Vagina (tissue), 2 donors: ENCODE measurements at regions not wholly inside any gene's neighbourhood (a gene's known extent, or its start where the extent isn't known, plus 50 kb on each side); places are given as distances from the start of the nearest gene placed in this dataset.
A peak's percentile ranks its signal among the peaks of the same experiment; 100 is the strongest.

Experiments
- DNase-seq, 2 donors: peaks; one replicate each; pipeline ENCODE4 v3.0.0-alpha.2; 2017; ENCODE audit errors: extremely low spot score in 2 of 2
- H3K27ac ChIP-seq: fragments of 200-600 bp; sonication (generic); one replicate; pipeline ENCODE4 v1.5.1; 2019
- H3K27me3 ChIP-seq: fragments of 200-600 bp; sonication (generic); one replicate; pipeline ENCODE4 v1.5.1; 2019
- H3K36me3 ChIP-seq, 2 donors: fragments of 200-600 bp; sonication (generic); one replicate each; pipeline ENCODE4 v1.5.1; 2017 to 2019
- H3K4me1 ChIP-seq: fragments of 200-600 bp; sonication (generic); one replicate; pipeline ENCODE4 v1.5.1; 2019
- H3K4me3 ChIP-seq, 2 donors: fragments of 200-600 bp; sonication (generic); 1 replicate in 1 of 2; 2 replicates in 1 of 2; pipeline ENCODE4 v1.5.1; 2016 to 2019
- H3K9me3 ChIP-seq: fragments of 200-600 bp; sonication (generic); one replicate; pipeline ENCODE4 v1.5.1; 2019
- POLR2A ChIP-seq, 2 donors: fragments of 450-650 bp; IDR thresholded peaks; one replicate each; pipeline ENCODE4 v1.6.1; 2017; ENCODE audit warnings: antibody characterized with exemption in 2 of 2, mild to moderate bottlenecking in 2 of 2, moderate library complexity in 2 of 2
- POLR2AphosphoS5 ChIP-seq, 2 donors: sonication (generic); formaldehyde crosslinking; IDR thresholded peaks; one replicate each; pipeline ENCODE4 v1.9.0; 2017; ENCODE audit warnings: antibody characterized with exemption in 2 of 2, mild to moderate bottlenecking in 2 of 2, low read depth in 1 of 2; ENCODE audit not compliant: insufficient read depth in 1 of 2
- intact Hi-C: fragments of 100-400 bp; cut with DNase I; formaldehyde crosslinking; loops from one replicate; pipeline ENCODE4 v1.15.1; 2023
- TF ChIP-seq, protein P1 (sequence below), 3 experiments: fragments of 450-650 bp in 2 of 3; fragments of 200-600 bp in 1 of 3; sonication (generic) in 1 of 3; IDR thresholded peaks; one replicate each; pipeline ENCODE4 v1.5.1; 2017 to 2019; ENCODE audit warnings: antibody characterized with exemption in 3 of 3, mild to moderate bottlenecking in 2 of 3, moderate library complexity in 2 of 3

DNA sequence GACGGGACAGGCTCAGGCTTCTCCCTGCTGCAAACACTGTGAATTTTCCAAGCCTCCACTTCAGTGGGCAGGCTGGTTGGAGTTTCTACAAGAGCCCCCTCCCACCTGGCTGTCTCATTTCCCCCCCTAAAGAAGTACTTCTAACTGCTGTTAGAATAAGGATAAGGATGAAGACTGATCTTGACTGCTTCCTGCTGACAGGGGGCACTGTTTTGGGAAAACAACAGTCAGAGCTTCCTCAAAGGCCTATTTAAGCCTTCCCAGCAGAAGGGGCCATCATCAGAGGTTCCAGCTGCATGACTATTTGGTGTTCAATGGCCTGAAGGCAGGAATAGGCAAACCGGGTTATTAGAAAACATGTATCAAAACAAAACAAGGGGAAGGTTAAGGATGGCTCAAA, 1162.8 kb downstream of the DSC3 start:
- Histone ChIP-seq H3K36me3 (no peaks in the 10 kb centered on the region), H3K27me3 (no peaks in the 10 kb centered on the region), H3K27ac (no peak overlapping the region), H3K4me1 (no peaks in the 10 kb centered on the region), H3K9me3 (no peaks in the 10 kb centered on the region), H3K4me3 (no peak overlapping the region)
- intact Hi-C loops, result no loop called here
- TF ChIP-seq, protein P1, sequence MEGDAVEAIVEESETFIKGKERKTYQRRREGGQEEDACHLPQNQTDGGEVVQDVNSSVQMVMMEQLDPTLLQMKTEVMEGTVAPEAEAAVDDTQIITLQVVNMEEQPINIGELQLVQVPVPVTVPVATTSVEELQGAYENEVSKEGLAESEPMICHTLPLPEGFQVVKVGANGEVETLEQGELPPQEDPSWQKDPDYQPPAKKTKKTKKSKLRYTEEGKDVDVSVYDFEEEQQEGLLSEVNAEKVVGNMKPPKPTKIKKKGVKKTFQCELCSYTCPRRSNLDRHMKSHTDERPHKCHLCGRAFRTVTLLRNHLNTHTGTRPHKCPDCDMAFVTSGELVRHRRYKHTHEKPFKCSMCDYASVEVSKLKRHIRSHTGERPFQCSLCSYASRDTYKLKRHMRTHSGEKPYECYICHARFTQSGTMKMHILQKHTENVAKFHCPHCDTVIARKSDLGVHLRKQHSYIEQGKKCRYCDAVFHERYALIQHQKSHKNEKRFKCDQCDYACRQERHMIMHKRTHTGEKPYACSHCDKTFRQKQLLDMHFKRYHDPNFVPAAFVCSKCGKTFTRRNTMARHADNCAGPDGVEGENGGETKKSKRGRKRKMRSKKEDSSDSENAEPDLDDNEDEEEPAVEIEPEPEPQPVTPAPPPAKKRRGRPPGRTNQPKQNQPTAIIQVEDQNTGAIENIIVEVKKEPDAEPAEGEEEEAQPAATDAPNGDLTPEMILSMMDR (IDR thresholded peaks at IDR 0.05), result no peak
- TF ChIP-seq POLR2A (IDR thresholded peaks at IDR 0.05) (no peak), POLR2AphosphoS5 (IDR thresholded peaks at IDR 0.05; ENCODE audit: insufficient read depth in 1 of 2, low read depth in 1 of 2) (no peak)
- no peak for DNase-seq

DNA sequence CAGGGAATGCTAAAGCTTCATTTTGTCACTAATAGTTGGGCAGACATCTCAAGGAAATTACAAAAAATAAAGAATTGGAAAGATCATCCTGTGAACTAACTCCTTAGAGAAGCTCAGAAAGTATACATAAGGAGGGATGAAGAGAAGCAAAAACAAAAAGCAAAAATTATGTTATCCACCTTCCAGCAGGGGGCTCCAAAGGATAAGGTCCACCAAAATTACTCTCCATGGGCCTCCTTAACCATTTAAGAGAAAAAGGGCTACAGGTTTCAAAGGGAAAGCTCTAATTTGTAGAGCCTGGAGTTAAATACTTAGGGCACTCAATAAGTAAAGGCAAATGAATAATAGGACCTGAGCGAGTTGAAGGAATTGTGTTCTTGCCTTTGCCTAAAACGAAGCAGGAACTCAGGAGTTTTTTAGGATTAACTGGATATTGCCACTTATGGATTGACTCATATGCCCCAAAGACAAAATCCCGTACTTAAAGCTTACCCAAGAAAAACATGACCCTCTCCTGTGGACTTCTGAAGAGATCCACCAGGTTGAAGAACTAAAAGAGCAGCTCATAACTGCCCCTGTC, 1167.9 kb downstream of the DSC3 start:
- no peak overlapping the region for H3K27ac ChIP-seq
- no peaks in the 10 kb centered on the region for H3K4me1 ChIP-seq
- DNase-seq, result no peak
- TF ChIP-seq, protein P1 (IDR thresholded peaks at IDR 0.05), result peak in 2 of 3 experiments; percentile 11 to 34
- TF ChIP-seq POLR2AphosphoS5 (IDR thresholded peaks at IDR 0.05; ENCODE audit: insufficient read depth in 1 of 2, low read depth in 1 of 2), result no peak
- TF ChIP-seq POLR2A (IDR thresholded peaks at IDR 0.05), result no peak
- H3K4me3 ChIP-seq, result no peak overlapping the region
- no peaks in the 10 kb centered on the region for H3K36me3 ChIP-seq
- no peaks in the 10 kb centered on the region for H3K27me3 ChIP-seq
- H3K9me3 ChIP-seq, result no peaks in the 10 kb centered on the region
- intact Hi-C loops, result no loop called here

DNA sequence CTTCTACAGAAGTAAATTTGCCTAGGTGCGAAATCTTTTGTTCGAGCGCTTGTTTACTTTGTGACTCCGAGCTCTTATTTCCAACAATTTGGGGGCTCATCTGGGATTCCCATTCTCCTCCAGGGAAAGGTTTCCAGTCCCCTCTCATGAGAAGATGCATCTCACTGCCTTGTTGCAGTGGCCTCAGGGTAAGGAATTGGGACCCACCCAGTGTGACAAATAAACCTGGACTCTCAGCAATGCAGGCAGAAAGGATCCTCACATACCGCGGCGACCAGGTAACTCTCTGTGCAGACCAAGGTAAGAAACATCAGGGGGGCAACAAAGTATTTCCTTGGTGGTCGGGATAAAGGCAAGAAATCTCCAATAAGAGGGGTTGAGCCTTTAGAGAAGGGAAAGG, 1169.3 kb downstream of the DSC3 start:
- TF ChIP-seq POLR2AphosphoS5 (IDR thresholded peaks at IDR 0.05; ENCODE audit: insufficient read depth in 1 of 2, low read depth in 1 of 2) (no peak), POLR2A (IDR thresholded peaks at IDR 0.05) (no peak)
- TF ChIP-seq, protein P1 (IDR thresholded peaks at IDR 0.05), result no peak
- no peak overlapping the region for H3K27ac ChIP-seq
- no peak overlapping the region for H3K4me3 ChIP-seq
- H3K9me3 ChIP-seq, result no peaks in the 10 kb centered on the region
- DNase-seq, result no peak
- intact Hi-C loops, result no loop called here
- no peaks in the 10 kb centered on the region for H3K4me1 ChIP-seq
- H3K36me3 ChIP-seq, result no peaks in the 10 kb centered on the region
- no peaks in the 10 kb centered on the region for H3K27me3 ChIP-seq

DNA sequence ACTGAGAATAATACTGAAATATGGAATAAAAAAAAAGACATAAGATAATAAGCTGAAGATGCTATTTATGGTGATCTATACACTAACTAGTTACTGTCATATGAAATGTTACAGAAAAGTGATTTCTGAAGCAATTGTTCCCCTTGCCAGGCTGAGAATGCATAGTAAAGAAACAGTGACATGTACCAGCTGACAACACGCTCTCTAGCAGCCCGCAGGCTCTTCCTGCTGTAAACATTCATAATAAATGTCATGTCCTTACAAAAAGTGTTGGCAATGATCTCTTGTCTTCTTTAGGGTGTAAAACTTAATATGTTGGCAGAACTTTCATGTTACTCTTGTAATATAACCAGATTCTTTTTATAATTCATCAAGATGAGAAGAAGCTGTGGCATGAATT, 1171.3 kb downstream of the DSC3 start:
- intact Hi-C loops, result no loop called here
- H3K4me1 ChIP-seq, result no peaks in the 10 kb centered on the region
- H3K27ac ChIP-seq, result no peak overlapping the region
- H3K9me3 ChIP-seq, result no peaks in the 10 kb centered on the region
- TF ChIP-seq, protein P1 (IDR thresholded peaks at IDR 0.05), result no peak
- no peaks in the 10 kb centered on the region for H3K27me3 ChIP-seq
- no peak overlapping the region for H3K4me3 ChIP-seq
- no peak for DNase-seq
- no peaks in the 10 kb centered on the region for H3K36me3 ChIP-seq

DNA sequence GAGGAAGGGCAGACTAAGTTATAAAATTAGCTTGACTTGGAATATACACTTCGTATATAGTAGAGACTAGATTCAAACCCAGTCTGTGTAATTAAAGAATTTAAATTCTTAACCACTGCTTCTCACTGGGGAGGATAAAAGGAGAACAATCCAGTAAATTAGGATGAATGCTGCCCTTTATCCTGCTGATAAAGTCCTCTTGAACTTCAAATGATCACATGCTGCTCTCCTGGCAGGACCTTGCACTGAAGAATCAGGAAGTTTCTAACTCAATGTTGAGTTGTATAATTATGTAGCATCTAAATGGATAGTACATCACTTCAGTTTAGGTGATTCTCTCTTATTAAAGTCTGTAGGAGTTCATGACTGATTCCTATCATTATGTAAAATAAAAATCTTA, 1179.7 kb downstream of the DSC3 start:
- Histone ChIP-seq H3K4me1 (no peaks in the 10 kb centered on the region), H3K36me3 (no peaks in the 10 kb centered on the region), H3K9me3 (no peaks in the 10 kb centered on the region), H3K27ac (no peak overlapping the region), H3K27me3 (no peaks in the 10 kb centered on the region), H3K4me3 (no peak overlapping the region)
- intact Hi-C loops, result no loop called here
- TF ChIP-seq, protein P1 (IDR thresholded peaks at IDR 0.05), result no peak
- TF ChIP-seq POLR2AphosphoS5 (IDR thresholded peaks at IDR 0.05; ENCODE audit: insufficient read depth in 1 of 2, low read depth in 1 of 2), result no peak
- no peak for TF ChIP-seq POLR2A (IDR thresholded peaks at IDR 0.05)
- DNase-seq, result no peak
